MM.1S (cell line): ENCODE measurements at regions not wholly inside any gene's neighbourhood (a gene's known extent, or its start where the extent isn't known, plus 50 kb on each side); places are given as distances from the start of the nearest gene placed in this dataset.

Source experiments
- DNase-seq: peaks from one replicate; pipeline ENCODE4 v3.0.0-alpha.2; 2015
- H2AFZ ChIP-seq: fragments of 300-600 bp; sonication (generic); 2 replicates; pipeline ENCODE4 v1.6.0; 2016; ENCODE audit warnings: antibody characterized with exemption, low read length
- H3F3A ChIP-seq: fragments of 300-600 bp; sonication (generic); 2 replicates; pipeline ENCODE4 v1.6.1; 2016; ENCODE audit warnings: mild to moderate bottlenecking, antibody characterized with exemption, low read length, moderate library complexity, mixed read lengths; ENCODE audit not compliant: insufficient read depth
- H3K27ac ChIP-seq: fragments of 300-600 bp; sonication (generic); 2 replicates; pipeline ENCODE4 v1.5.1; 2016; ENCODE audit warnings: mild to moderate bottlenecking, low read length
- H3K27me3 ChIP-seq: fragments of 300-600 bp; sonication (generic); replicated peaks from 2 replicates; pipeline ENCODE4 v1.6.0; 2016; ENCODE audit warnings: low read length; ENCODE audit not compliant: insufficient read depth
- H3K36me3 ChIP-seq: fragments of 300-600 bp; sonication (generic); replicated peaks from 2 replicates; pipeline ENCODE4 v1.6.1; 2016; ENCODE audit warnings: mild to moderate bottlenecking, low read length, mixed read lengths; ENCODE audit not compliant: insufficient read depth
- H3K4me1 ChIP-seq: fragments of 300-600 bp; sonication (generic); 2 replicates; pipeline ENCODE4 v1.6.1; 2016; ENCODE audit warnings: low read length, mixed read lengths
- H3K4me2 ChIP-seq: fragments of 300-600 bp; sonication (generic); 2 replicates; pipeline ENCODE4 v1.6.0; 2016; ENCODE audit warnings: low read depth, low read length
- H3K4me3 ChIP-seq: fragments of 300-600 bp; sonication (generic); 2 replicates; pipeline ENCODE4 v1.5.1; 2016; ENCODE audit warnings: low read length, mixed read lengths
- H3K79me2 ChIP-seq: fragments of 300-600 bp; sonication (generic); 2 replicates; pipeline ENCODE4 v1.6.1; 2016; ENCODE audit warnings: mixed run types, low read length, mixed read lengths
- H3K9ac ChIP-seq: fragments of 300-600 bp; sonication (generic); 2 replicates; pipeline ENCODE4 v1.6.1; 2016; ENCODE audit warnings: low read length, mixed read lengths
- H3K9me2 ChIP-seq: fragments of 300-600 bp; sonication (generic); replicated peaks from 2 replicates; pipeline ENCODE4 v1.6.1; 2016; ENCODE audit warnings: mild to moderate bottlenecking, low read length, mixed read lengths; ENCODE audit not compliant: insufficient read depth
- H3K9me3 ChIP-seq: fragments of 300-600 bp; sonication (generic); replicated peaks from 2 replicates; pipeline ENCODE4 v1.6.1; 2016; ENCODE audit warnings: mild to moderate bottlenecking, low read length, mixed read lengths; ENCODE audit not compliant: insufficient read depth
- H4K20me1 ChIP-seq: fragments of 300-600 bp; sonication (generic); 2 replicates; pipeline ENCODE4 v1.6.1; 2016; ENCODE audit warnings: mild to moderate bottlenecking, low read length, moderate library complexity, mixed read lengths; ENCODE audit not compliant: insufficient read depth
- EZH2 ChIP-seq: fragments of 300-600 bp; sonication (generic); optimal IDR thresholded peaks from 2 replicates; pipeline ENCODE3; 2017; ENCODE audit warnings: low read depth, mild to moderate bottlenecking, antibody characterized with exemption, low read length, mixed read lengths
- EZH2phosphoT487 ChIP-seq: fragments of 300-600 bp; sonication (generic); IDR thresholded peaks from 2 replicates; pipeline ENCODE4 v1.6.1; 2018; ENCODE audit warnings: antibody characterized with exemption, low read length
- TF ChIP-seq, protein P1 (sequence below): fragments of 300-600 bp; sonication (generic); IDR thresholded peaks from 2 replicates; pipeline ENCODE4 v1.5.1; 2016; ENCODE audit warnings: antibody characterized with exemption, low read length, mixed read lengths

DNA sequence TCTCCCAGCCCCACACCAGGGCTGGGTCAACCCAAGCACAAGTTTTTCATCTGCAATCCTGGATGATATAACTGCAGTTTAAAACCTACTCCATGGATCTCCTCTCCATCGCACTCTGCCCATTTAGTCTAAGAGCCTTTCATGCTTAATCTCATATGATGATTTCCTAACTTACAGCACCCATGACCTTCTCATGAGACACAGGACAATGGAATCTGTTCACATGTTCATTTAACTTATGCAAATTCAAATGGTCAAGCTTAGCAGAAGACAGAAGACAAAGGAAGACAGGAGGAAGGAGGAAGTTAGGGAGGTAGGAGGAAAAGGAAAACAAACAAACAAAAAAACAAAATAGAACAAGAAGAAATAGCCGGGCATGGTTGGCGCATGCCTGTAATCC is 64.6 kb upstream of the PNMA1 start:
- Histone ChIP-seq H3K4me1 (peaks cover 33% of the 10 kb centered on the region), H4K20me1 (no peaks in the 10 kb centered on the region), H3K4me2 (no peak overlapping the region), H3K9me2 (no peaks in the 10 kb centered on the region), H3K9ac (no peak overlapping the region), H3K4me3 (no peak overlapping the region), H3K9me3 (no peaks in the 10 kb centered on the region), H3F3A (peaks cover 6% of the 10 kb centered on the region; the same call in 1 of the 2 replicates), H3K27ac (no peak overlapping the region), H3K36me3 (no peaks in the 10 kb centered on the region), H3K27me3 (no peaks in the 10 kb centered on the region), H2AFZ (no peak overlapping the region), H3K79me2 (peaks cover 69% of the 10 kb centered on the region)
- no peak for DNase-seq
- TF ChIP-seq EZH2phosphoT487: no peak
- TF ChIP-seq, protein P1, sequence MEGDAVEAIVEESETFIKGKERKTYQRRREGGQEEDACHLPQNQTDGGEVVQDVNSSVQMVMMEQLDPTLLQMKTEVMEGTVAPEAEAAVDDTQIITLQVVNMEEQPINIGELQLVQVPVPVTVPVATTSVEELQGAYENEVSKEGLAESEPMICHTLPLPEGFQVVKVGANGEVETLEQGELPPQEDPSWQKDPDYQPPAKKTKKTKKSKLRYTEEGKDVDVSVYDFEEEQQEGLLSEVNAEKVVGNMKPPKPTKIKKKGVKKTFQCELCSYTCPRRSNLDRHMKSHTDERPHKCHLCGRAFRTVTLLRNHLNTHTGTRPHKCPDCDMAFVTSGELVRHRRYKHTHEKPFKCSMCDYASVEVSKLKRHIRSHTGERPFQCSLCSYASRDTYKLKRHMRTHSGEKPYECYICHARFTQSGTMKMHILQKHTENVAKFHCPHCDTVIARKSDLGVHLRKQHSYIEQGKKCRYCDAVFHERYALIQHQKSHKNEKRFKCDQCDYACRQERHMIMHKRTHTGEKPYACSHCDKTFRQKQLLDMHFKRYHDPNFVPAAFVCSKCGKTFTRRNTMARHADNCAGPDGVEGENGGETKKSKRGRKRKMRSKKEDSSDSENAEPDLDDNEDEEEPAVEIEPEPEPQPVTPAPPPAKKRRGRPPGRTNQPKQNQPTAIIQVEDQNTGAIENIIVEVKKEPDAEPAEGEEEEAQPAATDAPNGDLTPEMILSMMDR: no peak
- no peak for TF ChIP-seq EZH2

DNA sequence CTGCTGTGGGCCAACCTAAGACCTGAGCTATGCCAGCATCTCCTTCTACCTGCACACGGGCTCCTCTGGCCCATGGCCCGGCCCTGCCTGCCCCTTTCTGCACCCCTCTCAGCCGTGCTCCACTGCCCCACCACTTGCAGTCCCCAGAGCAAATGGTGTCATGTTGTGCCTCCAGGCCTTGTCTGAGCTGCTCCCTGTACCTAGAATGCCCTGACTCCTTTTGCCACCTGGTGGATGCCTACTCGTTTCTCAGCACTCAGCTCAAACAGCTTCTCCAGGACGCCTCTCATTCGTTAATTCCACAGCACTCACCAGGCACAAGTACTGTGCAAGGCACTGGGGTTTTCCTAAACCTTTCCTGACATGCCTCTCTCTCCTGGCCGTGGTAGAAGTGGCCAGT is 63.2 kb upstream of the PNMA1 start:
- Histone ChIP-seq H3K79me2 (peaks cover 65% of the 10 kb centered on the region), H3K27ac (no peak overlapping the region), H3F3A (peaks cover 6% of the 10 kb centered on the region; the same call in 1 of the 2 replicates), H3K4me1 (peaks cover 41% of the 10 kb centered on the region), H3K4me2 (no peak overlapping the region), H3K27me3 (no peaks in the 10 kb centered on the region), H3K36me3 (no peaks in the 10 kb centered on the region), H3K9ac (no peak overlapping the region), H3K9me3 (no peaks in the 10 kb centered on the region), H3K9me2 (no peaks in the 10 kb centered on the region), H3K4me3 (no peak overlapping the region), H2AFZ (no peak overlapping the region), H4K20me1 (no peaks in the 10 kb centered on the region)
- TF ChIP-seq, protein P1: peak; percentile 36
- TF ChIP-seq EZH2: no peak
- DNase-seq: no peak

DNA sequence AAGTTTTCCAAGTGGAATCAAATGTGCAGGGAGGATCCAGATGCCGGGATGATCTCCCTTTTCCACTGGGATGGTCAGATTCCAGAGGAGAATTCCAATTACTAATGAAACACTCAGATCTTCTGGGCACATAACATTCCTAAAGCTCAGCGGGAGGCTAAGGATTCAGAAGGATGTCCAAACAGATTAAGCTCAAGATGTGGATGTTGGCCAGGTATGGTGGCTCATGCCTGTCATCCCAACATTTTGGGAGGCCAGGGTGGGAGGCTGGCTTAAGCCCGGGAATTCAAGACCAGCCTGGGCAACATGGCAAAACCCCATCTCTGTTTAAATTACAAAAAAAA is 62.0 kb upstream of the PNMA1 start:
- no peaks in the 10 kb centered on the region for H3K27me3 ChIP-seq
- no peaks in the 10 kb centered on the region for H3K9me2 ChIP-seq
- peaks cover 52% of the 10 kb centered on the region for H3K4me1 ChIP-seq
- H2AFZ ChIP-seq: no peak overlapping the region
- H3K27ac ChIP-seq: peak overlapping the region; percentile 16; the same call in 1 of the 2 replicates
- peaks cover 18% of the 10 kb centered on the region for H3F3A ChIP-seq
- H3K36me3 ChIP-seq: no peaks in the 10 kb centered on the region
- H3K4me2 ChIP-seq: no peak overlapping the region
- H4K20me1 ChIP-seq: no peaks in the 10 kb centered on the region
- peaks cover 64% of the 10 kb centered on the region for H3K79me2 ChIP-seq
- H3K9me3 ChIP-seq: no peaks in the 10 kb centered on the region
- TF ChIP-seq, protein P1: no peak
- TF ChIP-seq EZH2phosphoT487 (no peak), EZH2 (no peak)
- DNase-seq: no peak
- no peak overlapping the region for H3K4me3 ChIP-seq
- no peak overlapping the region for H3K9ac ChIP-seq
